ENCODE measurements at regions not wholly inside any gene's neighbourhood (a gene's known extent, or its start where the extent isn't known, plus 50 kb on each side); places are given as distances from the start of the nearest gene placed in this dataset.
A peak's percentile ranks its signal among the peaks of the same experiment; 100 is the strongest.

DNA sequence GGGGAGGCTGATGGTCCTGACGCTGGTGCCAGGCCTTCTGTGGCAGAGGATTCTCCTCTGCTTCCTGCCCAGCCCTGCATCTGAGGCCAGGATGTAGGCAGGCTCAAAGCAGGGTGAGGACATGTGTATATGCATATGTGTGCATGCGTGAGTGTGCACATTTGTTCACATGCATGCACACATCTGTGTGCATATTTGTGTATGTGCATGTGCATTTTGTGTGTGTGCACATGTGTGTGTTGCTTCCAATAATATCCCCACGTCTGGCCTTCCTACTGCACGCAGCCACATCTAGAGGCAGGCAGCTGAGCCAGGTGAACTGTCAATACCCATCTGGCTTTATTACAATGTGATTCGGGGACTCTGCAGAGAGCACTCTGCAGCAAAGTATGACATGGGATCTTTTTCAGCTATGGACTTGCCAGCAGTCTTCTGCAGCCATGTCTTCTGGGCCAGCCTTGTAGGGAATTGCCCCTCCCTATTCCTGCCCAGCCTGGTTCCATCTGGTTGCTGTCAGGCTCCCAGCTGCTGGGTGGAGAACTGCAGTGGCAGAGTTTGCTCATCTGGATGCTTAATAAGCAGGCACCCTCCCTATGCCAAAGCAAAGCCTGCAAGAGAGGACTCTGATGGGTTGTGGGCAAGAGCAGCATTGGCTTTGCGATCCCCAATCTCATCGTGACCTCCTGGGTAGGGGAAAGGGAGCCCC is 140.7 kb downstream of the PFKFB3 start:
- no peak for DNase-seq

DNA sequence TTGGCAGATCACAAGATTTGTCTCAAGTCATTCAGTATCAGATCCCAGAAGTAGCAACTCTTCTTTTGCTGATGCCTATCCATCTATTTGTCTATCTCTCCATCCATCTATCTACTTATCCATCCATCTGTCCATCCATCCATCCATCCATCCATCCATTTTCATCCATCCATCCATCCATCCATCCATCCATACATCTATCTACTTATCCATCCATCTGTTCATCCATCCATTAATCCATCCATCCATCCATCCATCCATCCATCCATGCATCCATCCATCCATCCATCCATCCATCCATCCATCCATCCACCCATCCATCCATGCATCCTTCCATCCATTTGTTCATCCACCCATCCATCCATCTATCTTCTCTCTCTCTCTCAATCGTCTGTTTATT is 142.7 kb downstream of the PFKFB3 start:
- DNase-seq = no peak

DNA sequence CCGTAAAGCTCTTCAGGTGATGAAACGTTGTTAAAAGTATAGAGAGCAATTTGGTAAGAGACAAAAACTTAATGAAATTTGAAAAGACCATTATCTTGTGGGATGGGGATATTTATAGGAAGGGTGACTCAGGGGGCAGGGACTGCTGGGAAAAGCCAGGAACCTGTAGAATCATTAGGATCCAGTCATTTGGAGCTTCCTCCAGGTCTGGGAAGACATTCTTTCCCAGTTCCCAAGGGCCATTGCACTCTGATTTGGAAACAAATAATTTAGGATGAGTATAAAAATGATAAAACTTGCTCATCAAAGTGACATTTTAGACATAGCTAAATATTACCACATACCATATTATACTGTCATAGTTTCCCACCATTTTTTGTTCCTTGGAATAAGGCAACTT is 143.9 kb downstream of the PFKFB3 start:
- DNase-seq = peak; percentile 7 to 12

DNA sequence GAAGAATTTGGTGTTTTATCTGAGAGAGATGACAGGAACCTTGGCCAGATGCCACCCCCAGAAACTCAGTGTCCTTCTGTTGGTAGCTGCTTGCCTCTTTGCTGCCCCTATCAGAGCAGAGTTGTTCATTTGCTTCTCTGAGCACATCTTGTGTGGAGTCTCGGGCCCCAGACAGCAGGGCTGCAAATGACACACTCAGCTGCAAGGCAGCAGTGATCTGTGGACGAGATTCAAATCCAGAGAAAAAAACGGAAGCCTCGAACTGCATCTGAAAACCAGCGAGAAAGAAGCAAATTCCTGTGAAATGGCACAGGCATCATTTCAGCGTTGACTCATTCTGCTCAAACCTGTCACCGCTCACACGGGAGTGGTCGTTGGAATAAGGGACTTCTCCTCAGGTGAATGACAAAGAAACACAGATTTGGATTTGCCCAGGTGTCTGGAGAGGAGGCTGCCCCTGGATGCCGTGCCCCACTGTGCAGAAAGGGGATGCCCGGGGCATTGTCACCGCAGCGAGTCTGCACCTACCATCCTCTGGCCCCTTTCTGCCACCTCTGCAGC is 144.7 kb downstream of the PFKFB3 start:
- DNase-seq = no peak

DNA sequence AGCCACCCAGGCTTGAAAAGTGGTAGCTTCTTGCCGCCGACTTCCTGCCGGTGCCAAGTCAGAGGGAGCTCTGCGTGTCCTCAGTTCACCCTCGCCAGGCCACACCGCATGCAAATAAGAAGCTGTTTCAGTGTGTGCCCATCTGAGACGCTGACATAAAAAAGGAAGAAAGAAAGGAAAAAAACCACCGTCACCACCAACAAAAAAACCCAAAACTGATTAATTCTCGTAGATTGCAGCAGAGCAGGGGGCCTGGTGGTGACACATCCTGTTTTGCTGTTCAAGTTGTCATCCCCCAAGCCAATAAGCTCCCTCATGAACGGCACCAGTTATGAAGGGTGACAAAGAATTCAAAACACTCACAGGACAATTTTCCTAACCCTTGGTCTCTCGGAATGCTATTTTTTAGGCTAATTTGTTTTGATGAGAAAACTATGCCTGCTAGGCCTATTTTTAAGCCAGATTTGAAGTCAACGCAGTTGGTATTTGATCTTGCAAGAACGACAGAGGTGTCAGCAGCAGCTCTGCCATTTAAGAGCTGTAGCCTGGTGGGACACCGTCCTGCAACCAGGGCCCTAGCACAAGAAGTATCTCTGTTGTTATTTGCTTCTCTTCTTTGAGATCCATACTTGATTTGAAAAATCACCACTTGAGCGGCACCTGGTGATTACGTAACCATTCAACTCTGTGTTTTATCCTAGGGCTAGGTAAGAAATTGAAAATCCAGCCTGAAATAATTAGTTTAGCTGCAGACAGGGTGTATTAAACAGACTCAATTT is 145.6 kb downstream of the PFKFB3 start:
- DNase-seq = peak; percentile 95 to 98

DNA sequence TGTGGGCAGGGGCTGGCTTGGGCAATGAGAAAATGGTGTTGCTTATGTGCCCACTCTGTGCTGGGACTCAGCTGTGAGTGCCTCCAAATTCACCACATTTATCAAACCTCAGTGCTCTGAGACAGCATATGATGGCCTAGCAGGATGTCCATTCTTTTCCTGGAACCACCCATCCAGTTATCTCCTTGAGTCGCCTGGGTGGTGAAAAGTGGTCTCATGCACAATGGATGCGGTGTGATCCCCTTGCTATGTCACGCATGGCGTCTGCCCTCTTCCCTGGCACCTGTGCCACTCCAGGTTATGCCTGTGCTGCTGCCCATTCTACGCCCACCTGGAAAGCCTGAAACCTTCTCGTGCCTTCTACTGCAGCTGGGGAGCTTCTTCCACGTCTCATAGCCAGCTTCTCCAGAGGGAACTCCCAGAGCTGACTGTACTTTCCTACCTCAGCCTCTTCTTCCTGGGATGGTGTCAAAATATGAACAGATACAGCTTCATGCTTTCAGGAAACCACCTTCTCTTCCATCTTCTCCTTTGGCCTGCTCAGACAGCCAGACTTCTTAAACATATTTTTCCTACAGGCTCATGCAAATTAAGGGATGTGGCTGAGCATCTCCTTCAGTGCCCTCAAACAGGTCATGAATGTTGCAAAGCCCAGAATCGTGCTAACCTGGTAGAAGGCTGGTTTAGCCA is 147.3 kb downstream of the PFKFB3 start:
- peak; percentile 43 to 74 for DNase-seq

DNA sequence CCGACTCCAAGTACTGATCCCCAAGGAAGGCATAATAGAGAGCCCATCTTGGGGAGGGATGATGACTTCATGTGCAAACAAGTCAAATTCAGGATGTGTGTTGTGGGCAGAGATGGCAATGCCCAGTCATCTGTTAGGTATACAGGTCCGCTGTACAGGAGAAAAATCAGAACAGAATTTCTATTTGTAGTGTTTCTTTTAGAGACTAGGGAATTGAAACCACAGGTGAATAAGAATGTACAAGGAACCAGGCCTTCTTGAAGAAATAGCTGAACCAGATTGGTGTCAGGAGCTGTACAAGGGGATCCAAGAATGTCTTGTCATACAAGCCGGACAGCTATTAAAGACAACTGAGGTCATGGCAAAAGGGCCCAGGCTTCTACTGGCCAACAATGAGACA is 147.9 kb downstream of the PFKFB3 start:
- DNase-seq = no peak

DNA sequence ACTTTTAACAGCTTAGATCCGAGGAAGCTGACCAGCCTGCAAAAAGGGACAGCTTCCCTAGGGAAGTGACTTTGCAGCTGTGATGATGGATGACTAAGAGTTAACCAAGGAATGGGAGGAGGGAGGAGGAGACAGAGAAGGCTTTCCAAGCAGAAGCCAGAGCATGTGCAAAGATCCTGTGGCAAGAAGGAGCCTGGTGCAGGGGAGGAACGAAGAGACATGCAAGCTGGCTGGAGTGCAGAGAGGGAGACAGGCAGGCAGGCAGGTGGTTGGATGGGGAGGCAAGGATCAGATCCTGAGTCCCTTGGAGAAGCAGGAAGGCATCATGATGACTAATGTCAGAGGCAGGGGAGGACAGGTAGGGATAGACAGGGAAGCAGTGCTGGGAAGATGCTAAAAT is 148.8 kb downstream of the PFKFB3 start:
- peak; percentile 53 to 71 for DNase-seq

DNA sequence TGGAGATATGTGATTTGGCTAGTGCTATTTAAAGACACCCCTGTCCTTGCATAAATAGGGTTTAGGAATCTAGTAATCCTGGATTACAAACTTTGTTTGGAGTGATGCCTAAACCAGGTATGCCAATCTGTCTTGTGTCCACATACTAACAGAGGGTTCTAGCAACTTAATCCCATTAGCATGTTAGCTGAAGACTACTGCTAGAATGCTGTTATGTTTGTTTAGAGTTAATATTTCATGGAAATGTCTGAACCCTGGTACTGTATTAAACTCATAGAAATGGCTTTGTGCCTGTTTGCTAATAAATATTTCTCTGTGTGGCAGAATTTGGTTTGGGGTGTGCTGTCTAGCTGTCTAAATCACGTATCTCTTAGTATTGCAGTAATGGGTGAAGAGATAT is 150.8 kb downstream of the PFKFB3 start:
- DNase-seq = no peak

DNA sequence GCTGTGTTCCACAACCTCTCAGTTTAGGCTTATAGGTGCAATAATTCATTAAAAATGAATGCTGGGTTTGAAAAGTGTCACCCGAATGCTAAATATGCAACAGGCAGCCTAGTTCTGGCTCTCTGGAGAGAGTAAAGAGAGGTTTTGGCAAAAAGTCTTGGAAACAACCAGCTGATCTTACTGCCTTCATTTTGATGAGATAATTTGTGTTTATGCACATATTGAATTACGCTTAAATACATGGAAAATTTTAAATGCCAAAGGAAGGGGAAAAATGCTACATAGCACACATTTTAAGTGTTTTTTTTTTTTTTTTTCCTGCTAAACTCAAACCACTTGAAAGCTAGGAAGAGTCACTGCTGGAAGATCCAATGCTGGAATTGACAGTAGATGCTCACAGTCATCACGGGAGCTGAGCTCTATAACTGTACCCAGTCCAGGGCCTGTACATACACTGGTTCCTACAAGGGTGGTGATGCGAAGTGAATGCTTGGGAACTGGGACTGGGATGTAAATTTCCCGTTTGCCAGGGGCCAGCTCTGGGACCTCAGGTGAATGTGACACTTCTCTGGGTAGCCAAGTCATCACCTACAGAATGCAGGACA is 151.5 kb downstream of the PFKFB3 start:
- DNase-seq = no peak

DNA sequence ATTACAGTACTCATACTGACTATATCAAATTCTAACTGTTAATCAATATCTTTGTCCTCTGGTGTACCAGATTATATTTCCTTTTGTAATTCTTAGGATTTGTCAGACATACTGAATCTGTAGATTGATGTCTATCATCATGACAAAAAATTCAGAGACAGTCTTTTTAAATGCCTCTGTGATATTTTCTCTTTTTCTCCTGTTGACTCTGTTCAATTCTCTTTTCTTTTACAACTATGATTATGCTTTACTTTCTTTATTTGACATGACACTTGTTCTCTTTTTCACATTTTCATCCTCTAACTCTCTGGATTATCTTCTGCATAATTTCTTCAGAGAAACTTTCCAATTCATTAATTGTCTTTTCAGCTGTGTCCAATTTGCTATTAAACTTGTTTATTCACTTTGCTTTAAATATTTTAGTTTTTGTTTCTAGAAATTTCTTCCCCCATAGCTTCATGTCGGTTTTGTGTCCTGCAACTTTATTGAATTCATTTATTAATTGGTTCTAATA is 153.6 kb downstream of the PFKFB3 start:
- DNase-seq = no peak

DNA sequence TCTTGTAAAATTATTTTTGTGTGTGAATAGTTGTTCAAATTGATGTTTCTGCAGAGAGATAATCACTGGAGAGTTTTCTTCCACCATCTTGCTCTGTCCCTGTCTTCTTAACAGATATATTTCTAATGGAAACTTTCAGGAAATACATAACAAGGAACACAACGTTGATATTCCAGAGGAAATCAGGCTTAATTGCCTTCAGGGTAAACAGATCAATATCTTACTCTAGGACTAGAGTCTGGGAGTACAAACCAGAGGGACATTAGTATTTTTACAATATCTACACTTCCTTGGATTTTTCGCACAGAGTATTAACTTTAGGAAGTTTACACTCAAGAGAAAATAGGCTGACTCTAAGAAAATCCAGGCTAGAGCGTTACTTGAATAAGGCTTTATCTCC is 159.1 kb downstream of the PFKFB3 start:
- DNase-seq = no peak

DNA sequence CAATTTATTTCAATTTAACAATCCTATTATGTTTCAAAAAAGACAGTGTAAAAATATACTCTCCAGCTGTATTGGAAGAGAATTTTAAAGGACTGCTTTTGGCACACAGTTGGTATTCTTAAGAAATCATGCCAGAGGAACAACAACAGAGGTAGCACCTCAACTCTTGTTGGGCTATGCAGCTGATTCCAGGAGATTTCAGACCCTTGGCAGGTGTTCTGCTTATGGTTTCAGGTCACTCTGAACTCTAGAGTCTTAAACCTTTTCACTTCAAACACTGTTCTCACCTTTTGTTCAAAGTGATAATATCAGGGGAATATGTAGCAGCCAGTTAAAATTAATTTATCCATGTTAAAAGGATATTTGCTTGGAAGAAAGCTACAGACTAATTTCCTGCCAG is 160.1 kb downstream of the PFKFB3 start:
- no peak for DNase-seq

DNA sequence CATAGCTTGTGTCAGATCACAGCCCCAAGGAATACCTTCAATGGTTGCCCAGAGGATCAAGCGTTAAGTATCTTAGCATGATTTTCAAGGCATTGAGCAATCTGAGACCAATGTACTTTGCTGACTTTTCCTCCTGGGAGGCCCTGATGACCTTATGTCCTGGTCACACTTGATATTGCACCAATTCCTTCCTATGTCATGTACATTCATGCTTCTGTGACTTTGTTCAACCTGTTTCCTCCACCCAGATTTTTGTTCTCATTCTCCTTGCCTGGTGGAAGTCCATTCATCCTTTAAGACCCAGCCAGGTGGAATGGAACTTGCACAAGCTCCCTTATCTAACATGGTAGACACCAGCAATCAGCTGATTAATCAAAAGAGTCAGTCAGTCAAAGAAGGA is 160.8 kb downstream of the PFKFB3 start:
- DNase-seq = peak; percentile 26 to 30

DNA sequence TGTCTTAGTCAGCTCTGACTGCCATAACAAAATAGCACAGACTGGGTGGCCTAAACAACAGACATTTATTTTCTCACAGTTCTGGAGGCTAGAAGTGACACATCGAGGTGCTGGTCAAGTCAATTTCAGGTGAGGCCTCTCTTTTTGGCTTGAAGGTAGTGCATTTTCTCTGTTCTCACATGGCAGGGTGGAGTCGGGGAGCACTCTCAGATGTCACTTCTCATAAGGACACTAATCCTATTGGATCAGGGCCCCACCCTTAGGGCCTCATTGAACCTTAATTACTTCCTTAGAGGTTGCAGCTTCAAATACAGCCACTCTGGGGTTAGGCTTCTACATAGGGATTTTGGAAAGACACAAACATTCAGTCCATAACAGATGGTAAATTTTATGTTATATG is 161.6 kb downstream of the PFKFB3 start:
- no peak for DNase-seq

DNA sequence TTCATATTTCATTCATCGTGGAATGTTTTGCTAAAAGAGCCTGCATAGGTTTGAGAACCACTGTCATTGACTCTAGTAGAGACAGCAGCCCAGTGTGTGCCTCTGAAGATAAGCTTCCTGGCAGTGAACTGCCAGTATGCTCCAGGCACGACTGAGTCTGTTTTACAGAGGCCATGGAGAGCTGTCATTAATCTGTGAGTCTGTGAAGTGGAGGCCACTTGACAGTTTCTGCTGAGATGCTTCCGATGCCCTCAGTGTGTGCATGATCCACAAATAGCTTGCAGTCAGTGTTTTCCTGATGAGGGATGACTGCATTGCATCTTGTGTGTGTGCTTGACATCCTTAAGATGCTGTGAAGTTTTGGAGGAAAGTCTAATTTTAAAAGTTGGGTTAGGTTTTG is 162.2 kb downstream of the PFKFB3 start:
- no peak for DNase-seq

DNA sequence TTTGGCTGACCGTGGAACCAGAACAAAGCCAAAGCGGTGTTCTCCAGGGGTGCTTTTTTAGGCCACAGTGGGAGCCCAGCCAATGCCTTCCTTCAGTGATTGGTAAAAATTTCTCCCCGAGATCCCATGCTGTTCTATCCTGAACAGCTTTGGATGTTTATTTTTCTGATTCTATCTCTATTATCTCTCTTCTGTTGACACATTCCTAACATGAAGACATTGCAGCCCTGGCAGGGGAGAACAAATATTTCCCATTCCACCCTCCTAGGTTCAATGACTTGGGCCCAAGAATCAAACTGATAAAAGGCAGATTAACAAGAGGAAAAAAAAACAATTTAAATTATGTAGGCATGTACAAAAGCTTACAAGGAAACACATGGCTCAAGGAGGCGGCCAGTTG is 162.7 kb downstream of the PFKFB3 start:
- no peak for DNase-seq
